Esophagus muscularis mucosa (tissue), 3 donors: ENCODE measurements at regions not wholly inside any gene's neighbourhood (a gene's known extent, or its start where the extent isn't known, plus 50 kb on each side); places are given as distances from the start of the nearest gene placed in this dataset.

Source experiments
- CTCF ChIP-seq, 3 experiments: fragments of 200-600 bp in 2 of 3; fragments of 450-650 bp in 1 of 3; sonication (generic) in 2 of 3; IDR thresholded peaks; one replicate each; pipeline ENCODE4 v1.5.1; 2017 to 2019; ENCODE audit warnings: antibody characterized with exemption in 3 of 3, mild to moderate bottlenecking in 2 of 3, moderate library complexity in 1 of 3
- POLR2A ChIP-seq: fragments of 450-650 bp; IDR thresholded peaks from one replicate; pipeline ENCODE4 v1.6.1; 2017; ENCODE audit warnings: antibody characterized with exemption, moderate library complexity, mild to moderate bottlenecking, low read depth
- POLR2AphosphoS5 ChIP-seq, 2 donors: sonication (generic); formaldehyde crosslinking; IDR thresholded peaks; one replicate each; pipeline ENCODE4 v1.6.1; 2017; ENCODE audit warnings: antibody characterized with exemption in 2 of 2

DNA sequence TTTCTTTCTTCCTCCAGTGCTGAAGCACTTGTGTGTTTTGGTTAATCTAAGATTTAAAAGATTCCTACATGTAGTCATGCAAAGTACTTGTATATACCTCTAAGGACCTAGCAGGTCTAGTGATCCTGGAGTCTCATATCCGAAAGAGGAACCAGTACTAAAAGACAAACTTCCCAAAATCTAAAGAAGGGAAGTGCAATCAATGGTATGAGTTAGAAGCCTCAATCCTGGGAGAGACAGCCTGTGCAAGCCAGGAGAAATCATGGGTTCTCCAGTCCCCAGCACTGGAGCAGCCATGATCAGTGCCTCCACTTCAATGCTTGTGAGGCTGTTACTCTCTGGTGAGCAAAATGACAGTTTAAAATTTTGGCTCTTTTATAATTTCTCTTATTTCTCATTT lies 277.4 kb downstream of the DAD1 start:
- TF ChIP-seq CTCF (IDR thresholded peaks at IDR 0.05) (no peak), POLR2A (no peak), POLR2AphosphoS5 (IDR thresholded peaks at IDR 0.05) (no peak)
